Stimulated activated CD8-positive, alpha-beta memory T cell treated with anti-CD3 and anti-CD28 coated beads, Interleukin-4, amount 100 ng/mL, for 48 hours (primary cell): ENCODE measurements at regions not wholly inside any gene's neighbourhood (a gene's known extent, or its start where the extent isn't known, plus 50 kb on each side); places are given as distances from the start of the nearest gene placed in this dataset.

ENCODE experiments used
- DNase-seq: peaks from one replicate; pipeline ENCODE4 v3.0.0-alpha.2; 2020

GRCh38 chr7:121447243-121447910 is 51.3 kb upstream of the FAM3C start:
- no peak for DNase-seq

- DNase-seq = no peak
Measured at GRCh38 chr7:121446526-121446925, 50.4 kb upstream of the FAM3C start.
